Esophagus muscularis mucosa (tissue), 4 donors: ENCODE measurements at regions not wholly inside any gene's neighbourhood (a gene's known extent, or its start where the extent isn't known, plus 50 kb on each side); places are given as distances from the start of the nearest gene placed in this dataset.

Experiments used
- EP300 ChIP-seq: sonication (generic); formaldehyde crosslinking; IDR thresholded peaks from one replicate; pipeline ENCODE4 v1.6.1; 2017; ENCODE audit warnings: antibody characterized with exemption
- POLR2A ChIP-seq: fragments of 450-650 bp; IDR thresholded peaks from one replicate; pipeline ENCODE4 v1.6.1; 2017; ENCODE audit warnings: antibody characterized with exemption, moderate library complexity, mild to moderate bottlenecking, low read depth
- TF ChIP-seq, protein P1 (sequence below), 3 experiments: fragments of 200-600 bp in 2 of 3; fragments of 450-650 bp in 1 of 3; sonication (generic) in 2 of 3; IDR thresholded peaks; one replicate each; pipeline ENCODE4 v1.5.1; 2017 to 2019; ENCODE audit warnings: antibody characterized with exemption in 3 of 3, mild to moderate bottlenecking in 2 of 3, moderate library complexity in 1 of 3

DNA sequence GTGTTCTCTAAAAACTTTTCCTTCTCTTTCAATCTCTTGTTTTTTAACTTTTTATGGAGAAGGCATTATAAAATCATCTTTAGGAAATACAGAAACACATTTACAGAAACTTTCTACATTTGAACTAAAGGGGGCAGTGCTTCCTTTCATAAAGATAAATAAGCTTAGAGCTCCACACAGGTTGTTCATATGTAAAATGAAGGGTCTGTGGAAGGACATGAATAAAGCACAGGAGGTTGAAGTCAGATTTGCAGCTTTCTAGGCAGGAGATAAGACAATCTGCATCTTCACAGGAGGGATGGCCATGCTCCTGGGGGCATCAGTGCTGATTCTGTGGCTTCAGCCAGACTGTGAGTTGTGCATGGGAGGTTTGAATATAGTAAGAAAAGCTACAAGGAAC, 426.0 kb downstream of the DAD1 start:
- TF ChIP-seq EP300 (no peak), POLR2A (no peak)
- TF ChIP-seq, protein P1, sequence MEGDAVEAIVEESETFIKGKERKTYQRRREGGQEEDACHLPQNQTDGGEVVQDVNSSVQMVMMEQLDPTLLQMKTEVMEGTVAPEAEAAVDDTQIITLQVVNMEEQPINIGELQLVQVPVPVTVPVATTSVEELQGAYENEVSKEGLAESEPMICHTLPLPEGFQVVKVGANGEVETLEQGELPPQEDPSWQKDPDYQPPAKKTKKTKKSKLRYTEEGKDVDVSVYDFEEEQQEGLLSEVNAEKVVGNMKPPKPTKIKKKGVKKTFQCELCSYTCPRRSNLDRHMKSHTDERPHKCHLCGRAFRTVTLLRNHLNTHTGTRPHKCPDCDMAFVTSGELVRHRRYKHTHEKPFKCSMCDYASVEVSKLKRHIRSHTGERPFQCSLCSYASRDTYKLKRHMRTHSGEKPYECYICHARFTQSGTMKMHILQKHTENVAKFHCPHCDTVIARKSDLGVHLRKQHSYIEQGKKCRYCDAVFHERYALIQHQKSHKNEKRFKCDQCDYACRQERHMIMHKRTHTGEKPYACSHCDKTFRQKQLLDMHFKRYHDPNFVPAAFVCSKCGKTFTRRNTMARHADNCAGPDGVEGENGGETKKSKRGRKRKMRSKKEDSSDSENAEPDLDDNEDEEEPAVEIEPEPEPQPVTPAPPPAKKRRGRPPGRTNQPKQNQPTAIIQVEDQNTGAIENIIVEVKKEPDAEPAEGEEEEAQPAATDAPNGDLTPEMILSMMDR (IDR thresholded peaks at IDR 0.05), result no peak
